HG03442 (cell line): ENCODE measurements at regions not wholly inside any gene's neighbourhood (a gene's known extent, or its start where the extent isn't known, plus 50 kb on each side); places are given as distances from the start of the nearest gene placed in this dataset.

Experiments used
- ATAC-seq: cut with Tn5 transposase; IDR thresholded peaks from one replicate; pipeline ENCODE4 v1.9.1; 2021; ENCODE audit warnings: mild to moderate bottlenecking, moderate library complexity; ENCODE audit not compliant: unreplicated experiment

DNA sequence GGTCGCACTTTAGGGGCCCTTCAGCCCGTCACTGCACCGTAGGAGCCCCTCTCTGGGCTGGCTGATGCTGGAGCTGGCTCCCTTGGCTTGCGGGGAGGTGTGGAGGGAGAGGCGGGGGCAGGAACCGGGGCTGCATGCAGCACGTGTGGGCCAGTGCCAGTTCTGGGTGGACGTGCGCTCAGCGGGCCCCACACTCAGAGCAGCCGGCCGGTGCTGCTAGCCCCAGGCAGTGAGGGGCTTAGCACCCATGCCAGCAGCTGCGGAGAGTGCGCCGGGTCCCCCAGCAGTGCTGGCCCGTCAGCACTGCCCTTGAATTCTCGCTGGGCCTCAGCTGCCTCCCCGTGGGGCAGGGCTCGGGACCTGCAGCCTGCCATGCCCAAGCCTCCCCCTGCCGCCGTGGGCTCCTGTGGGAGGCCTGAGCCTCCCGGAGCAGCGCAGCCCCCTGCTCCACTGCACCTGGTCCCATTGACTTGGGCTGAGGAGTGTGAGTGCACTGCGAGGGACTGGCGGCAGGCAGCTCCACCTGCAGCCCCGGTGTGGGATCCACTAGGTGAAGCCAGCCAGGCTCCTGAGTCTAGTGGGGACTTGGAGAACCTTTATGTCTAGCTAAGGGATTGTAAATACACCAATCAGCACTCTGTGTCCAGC is 108.8 kb upstream of the RASGEF1B start:
- ATAC-seq: no peak

DNA sequence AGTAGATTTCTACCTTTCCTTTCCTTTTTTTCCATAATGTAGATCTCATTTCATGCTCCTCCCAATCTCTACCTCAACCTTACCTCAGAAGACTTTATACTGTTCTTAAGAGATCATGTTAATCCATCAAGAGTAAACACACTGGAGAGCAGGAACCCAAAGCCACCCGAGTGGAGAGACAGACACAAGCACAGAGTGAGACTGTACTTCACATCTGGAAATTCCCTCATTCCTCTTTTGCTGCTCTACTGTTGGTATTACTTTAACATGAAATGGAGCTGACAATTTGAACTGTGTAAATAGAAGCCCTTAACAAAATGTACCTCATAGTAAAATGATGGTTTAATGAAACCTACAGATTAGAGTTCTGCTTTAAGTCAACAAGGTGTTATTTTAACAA is 105.7 kb upstream of the RASGEF1B start:
- no peak for ATAC-seq

DNA sequence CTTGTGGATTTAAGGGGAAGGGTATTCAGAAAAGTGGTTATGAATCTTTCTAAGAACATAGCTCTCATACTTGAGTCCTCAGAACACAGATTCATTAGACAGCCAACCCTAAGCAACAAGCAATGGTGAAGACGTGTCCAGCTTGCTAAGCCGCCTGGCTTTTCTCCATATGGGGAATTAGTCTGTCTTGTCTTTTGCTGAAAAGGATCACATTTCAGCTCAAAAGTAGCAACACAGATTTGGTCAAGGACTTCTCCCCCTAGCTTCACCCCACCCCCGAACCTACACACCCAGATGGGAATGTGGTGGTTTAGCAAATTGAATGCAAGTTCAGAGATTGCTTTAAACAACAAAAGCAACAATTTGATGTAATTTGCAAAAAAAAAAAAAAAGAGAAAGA is 103.3 kb upstream of the RASGEF1B start:
- ATAC-seq: no peak

DNA sequence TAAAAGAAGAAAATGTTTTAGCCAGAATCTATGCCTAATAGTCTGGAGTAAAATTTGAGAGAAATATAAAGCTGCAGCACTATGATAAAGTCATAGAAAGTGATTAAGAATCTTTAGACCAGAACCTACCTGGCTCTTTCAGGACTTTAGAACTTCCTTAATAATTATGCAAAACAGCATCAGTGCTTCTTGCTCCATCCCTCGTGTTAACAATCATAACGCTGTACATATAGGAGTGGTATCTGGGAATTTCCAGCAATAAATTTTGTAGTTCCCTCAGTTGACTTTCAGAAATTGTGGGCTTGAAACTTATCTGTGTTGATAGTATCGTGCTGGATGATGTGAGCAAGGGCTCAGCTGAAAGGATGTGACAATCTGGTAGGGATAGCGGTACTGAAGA is 102.1 kb upstream of the RASGEF1B start:
- no peak for ATAC-seq

DNA sequence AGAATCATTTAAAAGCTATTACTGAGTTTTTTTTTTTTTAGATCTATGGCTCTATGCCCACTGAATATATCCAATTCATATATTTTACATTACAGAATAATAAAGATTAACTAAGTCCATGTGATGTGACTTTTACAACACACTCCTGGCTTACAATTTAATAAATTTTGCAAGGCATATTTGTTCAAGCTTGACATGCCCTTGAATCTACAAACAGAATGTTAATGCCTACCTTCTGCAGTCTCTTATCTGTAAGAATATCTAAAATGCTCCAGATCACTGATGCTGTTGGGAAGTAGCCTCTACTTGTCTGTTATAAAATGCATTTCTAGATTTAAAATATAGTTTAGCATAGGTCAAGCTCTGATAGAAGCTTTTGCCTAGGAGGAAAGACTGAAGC is 100.7 kb upstream of the RASGEF1B start:
- ATAC-seq: no peak

DNA sequence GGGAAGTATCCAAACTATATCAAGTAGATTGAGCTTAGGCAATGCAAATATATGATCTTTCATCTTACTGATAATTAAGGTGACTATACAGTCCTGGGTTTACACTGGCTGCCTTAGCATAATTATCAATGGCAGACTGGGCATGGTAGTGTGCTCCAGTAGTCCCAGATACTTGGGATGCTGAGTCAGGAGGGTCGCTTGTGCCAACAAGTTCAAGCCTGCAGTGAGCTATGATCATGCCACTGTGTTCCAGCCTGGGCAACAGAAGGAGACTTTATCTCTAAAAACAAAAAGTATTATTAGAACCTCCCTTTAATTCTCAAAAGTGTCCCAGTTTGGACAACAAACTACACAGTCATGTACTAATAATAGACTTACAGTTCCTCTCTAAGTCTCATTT is 99.4 kb upstream of the RASGEF1B start:
- no peak for ATAC-seq

DNA sequence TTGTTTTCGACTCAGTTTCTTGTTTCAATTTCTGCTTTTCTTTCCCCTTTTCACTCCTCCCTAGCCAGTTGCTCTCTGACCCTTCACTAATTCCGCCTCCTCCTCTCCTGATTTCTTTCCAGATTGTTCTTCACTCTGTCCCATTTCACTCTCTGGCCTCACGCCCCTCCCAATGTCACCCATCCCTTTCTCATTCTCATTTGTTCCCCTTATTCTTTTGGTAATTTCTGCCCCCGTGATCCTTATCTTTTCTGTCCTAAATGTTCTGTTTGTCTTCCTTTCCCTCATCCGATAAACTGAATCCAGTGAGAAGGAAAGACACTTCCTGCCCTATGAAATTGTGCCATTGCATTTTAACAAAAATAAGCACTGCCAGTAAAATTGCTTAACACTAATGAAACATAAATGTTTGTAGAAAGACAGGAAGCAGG is 94.5 kb upstream of the RASGEF1B start:
- ATAC-seq: no peak

DNA sequence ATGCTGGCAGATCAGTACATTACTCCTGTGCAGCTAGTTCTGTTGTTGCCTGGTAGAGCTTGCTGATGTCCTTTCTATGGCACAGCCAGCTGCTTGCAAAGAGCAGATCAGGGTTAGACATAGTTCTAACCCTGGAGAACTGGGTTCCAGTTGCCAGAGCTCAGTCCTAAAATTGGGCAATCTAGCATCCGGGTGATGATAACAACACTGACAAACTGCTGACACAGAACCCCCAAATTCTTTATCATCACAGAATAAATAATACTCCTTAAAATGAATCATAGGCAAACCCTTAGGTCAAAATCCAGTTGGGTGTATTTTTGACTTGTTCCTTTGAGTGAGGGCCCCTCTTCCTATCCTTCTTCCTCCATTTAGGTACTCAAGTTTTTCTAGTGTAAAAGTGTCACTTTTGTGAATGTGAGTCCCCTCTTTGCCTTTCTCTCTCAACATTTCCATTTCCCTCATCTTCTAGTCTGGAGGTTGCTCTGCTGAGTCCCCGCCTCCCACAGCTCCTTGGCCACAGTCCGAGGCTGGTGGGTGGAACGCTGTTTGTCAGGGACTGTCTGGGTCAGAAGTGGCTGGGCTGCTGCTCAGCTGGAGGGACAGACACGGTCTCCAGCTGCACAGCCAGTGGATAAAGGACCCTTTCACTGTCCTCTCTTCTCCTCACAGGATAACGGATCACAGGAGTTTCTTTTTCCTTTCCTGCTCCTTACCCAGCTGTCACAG is 93.6 kb upstream of the RASGEF1B start:
- ATAC-seq: no peak

DNA sequence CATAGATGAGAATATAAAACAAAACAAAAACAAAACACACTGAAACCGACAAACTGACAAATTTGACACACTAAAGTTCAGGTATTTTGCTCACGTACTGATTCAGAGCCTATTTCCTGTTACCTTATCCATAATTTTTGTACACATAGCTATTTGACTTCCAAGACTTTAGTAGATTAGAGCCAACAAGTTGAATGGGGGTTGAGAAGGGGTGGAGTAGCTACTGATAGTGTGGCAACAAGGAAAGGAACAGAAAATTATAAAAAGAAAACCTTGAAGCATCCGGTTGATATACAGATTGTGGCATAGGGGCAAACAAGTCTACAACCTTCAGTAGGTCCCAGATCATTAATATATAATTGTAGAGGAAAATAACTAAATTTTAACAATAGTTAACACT is 92.3 kb upstream of the RASGEF1B start:
- no peak for ATAC-seq

DNA sequence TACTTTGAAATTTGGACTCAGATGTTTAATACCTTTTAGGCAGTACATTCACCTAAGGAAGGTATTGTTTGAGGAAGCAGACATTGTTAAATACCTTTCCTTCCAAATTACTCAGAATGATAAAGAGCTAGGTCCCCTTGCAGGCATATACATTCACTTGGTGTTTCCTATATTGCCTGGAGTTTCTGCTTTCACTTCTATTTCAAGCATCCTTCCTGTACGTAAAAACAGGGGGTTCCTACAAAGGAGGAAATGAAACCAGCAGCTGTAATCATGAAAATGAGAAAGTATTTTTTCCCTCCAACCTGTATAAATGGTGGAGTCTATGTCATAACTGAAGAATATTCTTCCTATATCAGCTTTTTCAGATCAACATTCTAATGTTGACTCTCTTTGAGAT is 90.4 kb upstream of the RASGEF1B start:
- peak; percentile 96 for ATAC-seq

DNA sequence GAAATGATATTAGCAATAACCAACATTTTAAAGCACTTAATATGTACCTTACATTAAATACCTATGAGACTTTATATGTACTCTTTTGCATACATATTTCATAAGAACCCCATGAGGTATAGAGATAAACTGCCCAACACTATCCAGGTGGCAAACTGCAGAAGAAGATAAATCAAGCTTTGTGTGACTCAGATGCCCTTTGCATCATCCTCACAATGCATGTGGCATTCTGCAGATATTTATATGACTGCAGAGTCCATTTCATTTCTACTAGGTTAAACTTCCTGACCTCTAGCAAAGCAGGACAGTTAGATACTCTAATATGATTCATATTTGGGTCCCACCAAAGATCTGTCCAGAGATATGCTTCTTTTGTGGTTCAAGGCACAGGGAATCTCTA is 85.6 kb upstream of the RASGEF1B start:
- ATAC-seq: no peak

DNA sequence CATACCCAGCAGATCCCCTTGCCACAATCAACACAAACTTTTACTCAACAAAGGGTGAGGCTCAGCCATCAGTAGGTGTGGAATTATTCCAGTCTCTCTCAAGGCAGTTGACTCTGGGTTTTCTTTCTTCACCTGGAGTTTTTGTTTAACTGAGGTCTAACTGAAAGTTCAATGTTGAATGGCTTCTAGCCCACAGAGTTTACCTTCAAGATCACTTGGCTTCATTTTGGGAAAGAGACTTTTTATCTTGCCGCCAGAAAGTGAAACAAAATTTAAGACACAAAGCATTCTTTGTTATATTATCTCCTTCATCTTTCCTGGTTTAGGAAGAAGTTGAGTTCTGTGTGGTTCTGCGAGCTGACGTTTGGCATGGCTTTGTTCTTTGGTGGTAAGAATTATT is 83.8 kb upstream of the RASGEF1B start:
- no peak for ATAC-seq

DNA sequence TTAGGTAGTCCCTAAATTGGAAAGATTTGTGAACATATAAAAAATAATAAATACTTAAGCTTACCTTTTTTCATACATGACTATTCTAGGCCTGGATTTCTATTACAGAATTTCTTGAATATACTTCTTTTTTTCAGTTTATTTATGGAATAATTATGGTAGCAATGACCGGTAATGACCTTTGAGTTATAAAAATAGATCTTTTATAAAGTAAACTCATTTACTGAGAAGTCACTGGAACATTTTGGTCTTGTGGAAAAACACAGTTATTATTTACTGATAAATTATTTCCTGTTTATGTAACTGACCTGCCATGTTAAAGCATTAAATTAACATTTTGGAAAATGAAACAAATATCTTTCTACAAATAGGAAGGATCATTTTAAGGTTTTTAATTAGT is 80.4 kb upstream of the RASGEF1B start:
- no peak for ATAC-seq

DNA sequence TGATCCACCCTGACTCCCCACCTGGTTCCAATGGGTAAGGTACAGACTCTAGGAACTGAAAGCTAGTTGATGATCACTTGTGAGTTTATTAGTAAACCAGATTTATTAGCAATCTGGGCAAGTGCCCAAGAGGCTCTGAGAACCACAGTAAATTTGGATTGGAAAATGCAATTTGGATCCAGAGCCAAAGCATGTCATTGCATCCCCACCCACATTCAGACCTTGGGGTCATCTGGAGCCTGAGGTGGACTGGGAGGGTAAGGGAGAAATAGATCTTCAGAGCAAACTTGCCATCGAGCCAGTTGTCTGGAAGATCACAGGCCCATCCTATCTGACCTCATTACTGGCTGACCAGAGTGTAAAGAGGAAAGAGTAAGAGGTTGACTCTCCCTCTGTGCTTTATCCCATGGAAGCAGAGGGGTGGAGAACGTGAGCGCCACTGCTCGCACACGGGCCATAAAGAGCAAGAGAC is 78.7 kb upstream of the RASGEF1B start:
- ATAC-seq: no peak

DNA sequence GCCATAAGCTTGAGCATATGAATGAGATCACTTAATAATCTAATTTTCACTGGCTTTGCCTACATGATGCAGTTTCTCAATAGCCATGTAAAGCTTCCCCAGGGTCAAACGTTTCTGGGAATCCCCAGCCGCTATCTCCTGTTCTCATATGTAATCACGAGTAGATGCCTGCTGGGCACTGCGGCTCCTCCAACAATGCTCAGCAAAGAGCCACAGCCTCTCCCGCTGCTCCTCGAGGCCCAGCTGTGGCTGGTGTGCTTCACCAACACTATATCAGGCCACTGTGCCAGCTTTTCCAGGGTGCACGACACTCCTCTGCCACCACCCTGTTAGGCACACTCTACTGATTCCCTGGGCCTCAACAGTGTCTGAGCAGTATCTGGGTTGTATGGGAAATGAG is 78.3 kb upstream of the RASGEF1B start:
- ATAC-seq: no peak

DNA sequence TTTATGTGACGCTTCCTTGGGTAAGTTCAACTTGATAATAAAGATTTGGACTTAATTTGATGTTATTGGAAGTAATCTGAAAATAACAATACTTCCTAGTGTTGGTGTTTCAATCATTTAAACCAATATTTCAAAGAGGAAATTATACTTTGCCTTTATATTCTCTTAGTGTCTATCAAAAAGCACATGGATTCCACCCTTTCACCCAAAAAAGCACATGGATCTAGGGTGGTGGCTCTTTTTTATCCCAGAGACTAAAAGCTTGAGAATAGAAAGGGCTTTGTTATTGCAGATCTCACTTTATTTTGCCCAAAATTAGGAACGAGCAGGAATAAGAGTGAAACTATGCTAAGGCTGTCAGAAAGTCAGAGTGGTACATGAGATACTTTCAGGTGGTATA is 75.1 kb upstream of the RASGEF1B start:
- ATAC-seq: no peak

DNA sequence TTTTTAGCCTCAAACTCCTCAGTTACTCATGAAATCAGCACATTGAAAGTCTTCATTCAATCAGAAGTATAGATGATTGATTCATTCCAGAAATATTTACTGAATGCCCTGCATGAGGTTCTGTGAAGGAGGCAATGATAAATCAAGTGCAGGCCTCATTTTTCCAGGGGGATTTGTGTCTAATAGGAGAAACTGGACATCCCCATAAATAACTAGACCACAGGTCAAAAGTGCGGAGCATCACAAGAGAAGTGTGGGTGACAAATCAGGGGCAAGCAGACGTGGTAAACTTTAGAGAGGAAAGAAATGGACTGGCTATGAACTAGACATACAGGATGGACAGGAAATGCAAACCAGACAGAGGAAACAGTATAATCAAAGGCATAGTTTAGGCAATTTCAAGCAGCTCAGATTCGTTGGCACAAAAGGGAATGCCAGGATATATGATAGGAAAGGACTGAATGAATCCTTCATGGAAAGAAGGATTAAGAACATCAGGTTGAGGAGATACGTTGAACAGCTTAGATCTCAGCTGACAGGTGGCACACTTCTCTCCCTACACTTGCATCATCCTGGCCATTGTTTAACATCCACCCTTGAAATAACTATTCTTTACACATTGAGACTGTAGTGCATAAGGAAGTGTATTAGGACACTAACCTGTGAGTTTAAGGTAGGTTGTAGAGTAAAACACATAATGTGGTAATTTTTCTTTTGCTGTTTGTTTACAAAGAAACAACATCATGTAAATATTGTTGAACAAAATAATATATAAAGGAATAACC is 69.6 kb upstream of the RASGEF1B start:
- ATAC-seq: no peak

DNA sequence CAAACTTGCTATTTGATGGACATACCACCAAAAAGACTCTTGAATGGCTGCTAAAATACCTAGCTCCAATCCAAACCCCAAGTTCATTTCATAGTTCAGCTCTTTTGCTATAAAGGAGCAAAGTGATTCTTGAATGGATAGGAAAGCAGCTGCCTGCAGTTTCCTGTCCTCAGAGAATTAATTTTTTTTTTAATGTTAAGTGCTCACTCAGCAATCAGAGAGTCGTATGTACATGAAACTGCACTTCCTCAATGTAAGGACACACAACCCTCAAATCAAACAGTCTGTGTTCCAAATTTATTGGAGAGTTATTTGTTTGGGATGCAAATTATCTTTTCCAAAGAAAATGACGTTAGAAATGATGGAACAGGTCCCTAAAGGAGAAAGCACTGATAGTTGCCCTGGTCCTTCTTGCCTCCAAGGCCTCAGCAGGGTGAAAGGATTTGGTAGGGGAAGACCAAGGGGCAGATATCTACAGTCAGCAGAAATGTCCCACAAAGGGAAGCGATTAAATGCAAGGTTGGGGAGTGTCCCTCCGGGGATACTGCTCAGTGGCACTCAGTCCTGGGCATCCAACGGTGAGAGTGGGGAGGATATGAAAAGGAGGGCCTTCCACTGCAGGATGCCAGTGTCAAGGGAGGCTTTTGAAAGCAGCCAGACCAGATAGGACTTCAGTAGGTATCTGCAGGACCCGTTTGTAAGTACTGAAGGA is 67.2 kb upstream of the RASGEF1B start:
- no peak for ATAC-seq

DNA sequence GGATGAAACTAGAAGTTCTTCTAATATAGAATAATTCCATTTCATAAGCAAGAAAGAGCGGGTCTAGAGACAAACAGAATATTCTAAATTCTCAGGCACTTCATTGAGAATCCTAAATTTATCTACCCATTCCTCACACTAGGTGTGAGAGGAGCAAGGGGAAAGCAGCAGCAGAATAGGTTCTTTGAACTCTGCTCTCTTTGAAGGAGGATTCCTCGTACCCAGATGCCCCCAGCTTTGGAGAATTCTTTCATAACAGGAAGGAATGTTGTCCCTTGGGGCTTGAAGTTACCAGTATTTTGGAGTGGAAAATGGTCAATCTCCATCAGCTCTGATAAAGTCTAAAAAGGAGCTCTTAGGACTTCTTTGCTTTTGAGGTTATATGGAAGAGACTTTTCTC is 59.7 kb upstream of the RASGEF1B start:
- no peak for ATAC-seq

DNA sequence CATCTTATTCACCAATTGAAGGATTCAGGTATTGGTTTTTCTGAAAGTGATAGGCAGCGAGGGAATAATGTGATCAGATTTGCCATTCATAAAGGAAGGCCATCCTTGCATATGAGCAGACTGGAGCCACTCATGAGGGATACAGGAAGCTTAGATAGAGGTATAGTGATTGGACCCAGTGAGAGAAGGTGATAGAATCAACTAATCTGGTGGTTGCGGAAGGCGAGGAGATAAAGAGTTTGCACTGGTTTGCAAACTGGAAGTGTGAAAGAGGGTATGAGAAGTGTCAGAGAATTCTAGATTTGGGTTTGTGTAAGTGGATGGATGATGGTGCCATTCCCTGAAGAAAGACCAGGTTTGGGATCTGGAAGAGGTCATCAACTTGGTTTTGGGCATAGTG is 57.3 kb upstream of the RASGEF1B start:
- ATAC-seq: no peak

DNA sequence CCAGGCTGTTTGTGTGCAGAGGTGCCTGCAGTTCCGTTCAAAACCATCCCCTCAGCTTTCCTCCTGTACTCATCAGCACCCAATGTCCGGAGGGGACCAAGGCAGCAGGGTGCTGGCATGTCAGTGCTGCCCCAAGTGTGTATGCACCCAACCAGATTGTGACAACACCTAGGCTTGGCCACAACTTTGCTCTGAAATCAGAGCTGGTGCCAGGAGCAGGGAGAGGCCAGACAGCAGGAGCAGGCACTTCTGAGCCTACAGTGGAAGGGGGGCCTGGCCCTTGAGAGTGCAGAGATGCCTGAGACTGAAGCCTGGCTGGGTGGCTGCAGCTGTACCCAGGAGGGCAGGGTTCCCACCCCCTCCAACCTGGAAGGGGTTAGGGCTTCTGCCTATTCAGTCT is 56.5 kb upstream of the RASGEF1B start:
- ATAC-seq: no peak
